OCI-LY7 (cell line): ENCODE measurements at regions not wholly inside any gene's neighbourhood (a gene's known extent, or its start where the extent isn't known, plus 50 kb on each side); places are given as distances from the start of the nearest gene placed in this dataset.

Experiments
- EZH2phosphoT487 ChIP-seq: fragments of 200-600 bp; sonication (generic); IDR thresholded peaks from 2 replicates; pipeline ENCODE4 v1.6.1; 2018; ENCODE audit warnings: low read depth, borderline replicate concordance, mild to moderate bottlenecking, mixed run types, antibody characterized with exemption, low read length, moderate library complexity, mixed read lengths
- TF ChIP-seq, protein P1 (sequence below): fragments of 200-600 bp; sonication (generic); conservative IDR thresholded peaks from 2 replicates; pipeline ENCODE4 v1.5.1; 2014; ENCODE audit warnings: mild to moderate bottlenecking, antibody characterized with exemption, low read length, moderate library complexity, mixed read lengths

DNA sequence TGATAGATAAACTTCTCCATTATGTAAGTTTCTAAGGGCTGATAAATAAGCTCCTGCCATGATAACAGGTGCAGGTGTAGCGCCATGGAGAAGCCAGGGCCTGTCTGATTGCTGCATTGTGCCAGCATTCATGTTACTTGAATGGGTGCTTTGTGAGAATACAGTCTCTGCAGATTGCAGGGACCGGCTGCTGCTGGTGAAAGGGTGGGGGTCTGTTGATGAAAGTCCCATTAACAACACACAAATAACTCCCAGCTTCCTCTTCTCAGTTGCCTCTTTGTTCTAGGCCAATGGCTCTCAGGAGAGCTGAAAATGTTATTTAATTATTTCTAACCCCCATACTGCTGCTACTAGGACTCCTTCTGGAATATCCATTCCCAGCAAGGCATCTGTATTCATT is 77.2 kb downstream of the RTP4 start:
- TF ChIP-seq, protein P1, sequence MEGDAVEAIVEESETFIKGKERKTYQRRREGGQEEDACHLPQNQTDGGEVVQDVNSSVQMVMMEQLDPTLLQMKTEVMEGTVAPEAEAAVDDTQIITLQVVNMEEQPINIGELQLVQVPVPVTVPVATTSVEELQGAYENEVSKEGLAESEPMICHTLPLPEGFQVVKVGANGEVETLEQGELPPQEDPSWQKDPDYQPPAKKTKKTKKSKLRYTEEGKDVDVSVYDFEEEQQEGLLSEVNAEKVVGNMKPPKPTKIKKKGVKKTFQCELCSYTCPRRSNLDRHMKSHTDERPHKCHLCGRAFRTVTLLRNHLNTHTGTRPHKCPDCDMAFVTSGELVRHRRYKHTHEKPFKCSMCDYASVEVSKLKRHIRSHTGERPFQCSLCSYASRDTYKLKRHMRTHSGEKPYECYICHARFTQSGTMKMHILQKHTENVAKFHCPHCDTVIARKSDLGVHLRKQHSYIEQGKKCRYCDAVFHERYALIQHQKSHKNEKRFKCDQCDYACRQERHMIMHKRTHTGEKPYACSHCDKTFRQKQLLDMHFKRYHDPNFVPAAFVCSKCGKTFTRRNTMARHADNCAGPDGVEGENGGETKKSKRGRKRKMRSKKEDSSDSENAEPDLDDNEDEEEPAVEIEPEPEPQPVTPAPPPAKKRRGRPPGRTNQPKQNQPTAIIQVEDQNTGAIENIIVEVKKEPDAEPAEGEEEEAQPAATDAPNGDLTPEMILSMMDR = no peak
- no peak for TF ChIP-seq EZH2phosphoT487
